ENCODE measurements at regions not wholly inside any gene's neighbourhood (a gene's known extent, or its start where the extent isn't known, plus 50 kb on each side); places are given as distances from the start of the nearest gene placed in this dataset.

DNA sequence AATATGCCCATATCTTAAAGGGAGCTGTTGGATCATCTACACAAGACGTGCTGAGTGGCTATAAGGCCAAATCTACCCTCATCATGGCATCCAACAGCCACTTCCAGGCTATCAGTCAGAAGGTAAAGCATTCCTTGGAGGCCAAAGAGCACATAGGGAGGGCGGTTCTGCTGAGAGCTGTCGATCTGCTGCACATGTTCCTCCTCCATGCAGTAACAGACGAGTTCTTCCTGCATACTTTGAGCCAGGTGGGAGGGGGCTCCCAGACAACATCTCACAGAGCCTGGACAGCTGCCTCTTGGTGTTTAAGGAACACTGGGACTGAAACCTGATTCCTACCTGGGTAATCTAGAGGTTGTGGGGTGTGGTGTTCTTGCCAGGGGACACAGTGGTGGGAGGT lies 93.3 kb upstream of the RAI14 start:
- no peak for DNase-seq (ENCODE audit: low read depth in 1 of 2, low spot score in 1 of 2)
- Histone ChIP-seq H3K27me3 (no peaks in the 10 kb centered on the region), H3K4me1 (ENCODE audit: low read depth) (no peaks in the 10 kb centered on the region), H3K36me3 (no peaks in the 10 kb centered on the region), H3K4me3 (no peak overlapping the region), H3K9me3 (ENCODE audit: low read depth) (no peaks in the 10 kb centered on the region), H3K27ac (no peak overlapping the region)
- TF ChIP-seq, protein P1, sequence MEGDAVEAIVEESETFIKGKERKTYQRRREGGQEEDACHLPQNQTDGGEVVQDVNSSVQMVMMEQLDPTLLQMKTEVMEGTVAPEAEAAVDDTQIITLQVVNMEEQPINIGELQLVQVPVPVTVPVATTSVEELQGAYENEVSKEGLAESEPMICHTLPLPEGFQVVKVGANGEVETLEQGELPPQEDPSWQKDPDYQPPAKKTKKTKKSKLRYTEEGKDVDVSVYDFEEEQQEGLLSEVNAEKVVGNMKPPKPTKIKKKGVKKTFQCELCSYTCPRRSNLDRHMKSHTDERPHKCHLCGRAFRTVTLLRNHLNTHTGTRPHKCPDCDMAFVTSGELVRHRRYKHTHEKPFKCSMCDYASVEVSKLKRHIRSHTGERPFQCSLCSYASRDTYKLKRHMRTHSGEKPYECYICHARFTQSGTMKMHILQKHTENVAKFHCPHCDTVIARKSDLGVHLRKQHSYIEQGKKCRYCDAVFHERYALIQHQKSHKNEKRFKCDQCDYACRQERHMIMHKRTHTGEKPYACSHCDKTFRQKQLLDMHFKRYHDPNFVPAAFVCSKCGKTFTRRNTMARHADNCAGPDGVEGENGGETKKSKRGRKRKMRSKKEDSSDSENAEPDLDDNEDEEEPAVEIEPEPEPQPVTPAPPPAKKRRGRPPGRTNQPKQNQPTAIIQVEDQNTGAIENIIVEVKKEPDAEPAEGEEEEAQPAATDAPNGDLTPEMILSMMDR (IDR thresholded peaks at IDR 0.05; ENCODE audit: low read depth, low read length), result no peak

DNA sequence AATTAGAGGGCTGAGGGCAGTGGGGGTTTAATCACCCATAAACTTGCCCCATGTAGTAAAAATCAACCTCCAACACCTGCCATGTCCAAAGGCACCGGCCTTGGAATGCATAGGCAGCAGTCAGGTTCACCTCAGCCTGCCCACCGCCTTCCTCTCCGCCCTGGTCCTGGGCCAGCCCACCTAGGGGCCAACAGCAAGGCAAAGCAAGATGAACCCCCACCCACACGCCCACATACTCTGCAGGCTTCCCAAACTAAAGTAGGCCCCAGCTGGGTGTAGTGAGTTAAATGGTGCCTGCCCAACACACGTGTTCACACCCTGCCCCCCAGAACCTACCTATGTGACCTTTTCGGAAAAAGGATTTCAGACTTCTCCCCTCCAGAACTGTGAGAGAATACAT lies 92.9 kb upstream of the RAI14 start:
- TF ChIP-seq, protein P1 (IDR thresholded peaks at IDR 0.05; ENCODE audit: low read depth, low read length), result no peak
- H3K4me1 ChIP-seq (ENCODE audit: low read depth), result no peaks in the 10 kb centered on the region
- DNase-seq (ENCODE audit: low read depth in 1 of 2, low spot score in 1 of 2), result no peak
- no peaks in the 10 kb centered on the region for H3K36me3 ChIP-seq
- H3K27me3 ChIP-seq, result no peaks in the 10 kb centered on the region
- H3K4me3 ChIP-seq, result no peak overlapping the region
- H3K27ac ChIP-seq, result no peak overlapping the region
- H3K9me3 ChIP-seq (ENCODE audit: low read depth), result no peaks in the 10 kb centered on the region

DNA sequence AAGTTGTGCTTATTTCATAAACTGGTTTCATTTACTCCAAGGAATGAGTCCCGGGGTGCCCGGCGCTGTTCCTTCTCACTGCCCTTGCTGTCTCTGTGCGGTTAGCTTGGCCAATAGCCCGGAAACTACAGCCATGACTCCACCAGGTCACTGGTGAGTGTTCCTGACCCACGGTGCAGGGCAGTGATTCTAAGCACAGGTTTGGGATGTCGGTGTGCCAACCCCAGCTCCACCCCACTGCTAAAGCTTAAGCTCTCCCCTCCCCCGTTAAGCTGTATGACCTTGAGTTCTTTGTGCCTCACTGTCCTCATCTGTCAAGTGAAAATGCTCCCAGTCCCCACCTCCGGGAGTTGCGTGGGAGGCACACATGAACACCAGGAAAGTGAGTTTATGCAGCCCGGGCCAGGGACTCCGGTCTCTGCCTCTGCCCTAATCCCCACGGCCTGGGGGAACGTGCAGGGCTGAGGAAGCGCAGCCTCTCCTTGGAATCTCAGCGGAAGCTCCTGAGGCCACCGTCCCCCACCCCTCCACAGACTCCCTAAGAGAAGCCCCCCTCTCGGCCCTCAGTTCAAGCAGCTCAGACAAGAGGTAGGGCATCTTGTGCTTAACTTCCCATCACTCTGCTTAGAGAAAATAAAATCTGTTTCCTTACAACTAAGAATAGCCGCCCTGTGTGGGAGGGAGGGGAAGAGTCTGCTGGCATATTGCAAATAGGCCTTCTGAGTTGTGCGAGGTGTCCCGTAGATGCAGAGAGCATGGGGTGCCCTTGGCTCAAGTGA lies 92.0 kb upstream of the RAI14 start:
- Histone ChIP-seq H3K36me3 (no peaks in the 10 kb centered on the region), H3K27me3 (no peaks in the 10 kb centered on the region), H3K9me3 (ENCODE audit: low read depth) (no peaks in the 10 kb centered on the region), H3K4me3 (no peak overlapping the region), H3K27ac (no peak overlapping the region), H3K4me1 (ENCODE audit: low read depth) (no peaks in the 10 kb centered on the region)
- TF ChIP-seq, protein P1 (IDR thresholded peaks at IDR 0.05; ENCODE audit: low read depth, low read length), result no peak
- peak in 1 of 2 donors; percentile 74 for DNase-seq (ENCODE audit: low read depth in 1 of 2, low spot score in 1 of 2)

DNA sequence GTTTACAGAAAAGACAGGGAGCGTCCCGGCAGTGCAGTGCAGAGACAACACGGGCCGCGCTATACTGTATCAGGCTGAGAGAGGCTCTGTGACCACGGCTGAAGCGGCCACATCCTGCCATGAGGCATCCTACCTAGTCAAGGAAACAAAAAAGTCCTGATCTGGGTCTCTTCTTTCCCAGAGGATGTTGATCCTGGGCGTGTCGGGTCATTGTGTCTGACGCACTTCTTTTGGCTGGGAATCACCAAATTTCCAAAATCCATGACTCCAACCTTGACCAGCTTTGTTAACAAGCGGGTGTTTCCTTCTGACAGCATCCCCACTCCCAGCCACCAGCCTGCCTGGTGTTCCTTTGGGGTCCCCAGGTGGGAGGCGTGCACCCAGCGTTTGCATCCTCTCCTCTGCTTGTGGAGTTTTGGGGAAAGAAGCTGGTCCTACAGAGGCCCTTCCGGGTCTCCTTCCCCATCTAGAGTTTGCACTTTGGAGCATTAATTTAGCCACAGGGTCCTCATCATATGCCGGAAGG lies 91.4 kb upstream of the RAI14 start:
- no peaks in the 10 kb centered on the region for H3K9me3 ChIP-seq (ENCODE audit: low read depth)

DNA sequence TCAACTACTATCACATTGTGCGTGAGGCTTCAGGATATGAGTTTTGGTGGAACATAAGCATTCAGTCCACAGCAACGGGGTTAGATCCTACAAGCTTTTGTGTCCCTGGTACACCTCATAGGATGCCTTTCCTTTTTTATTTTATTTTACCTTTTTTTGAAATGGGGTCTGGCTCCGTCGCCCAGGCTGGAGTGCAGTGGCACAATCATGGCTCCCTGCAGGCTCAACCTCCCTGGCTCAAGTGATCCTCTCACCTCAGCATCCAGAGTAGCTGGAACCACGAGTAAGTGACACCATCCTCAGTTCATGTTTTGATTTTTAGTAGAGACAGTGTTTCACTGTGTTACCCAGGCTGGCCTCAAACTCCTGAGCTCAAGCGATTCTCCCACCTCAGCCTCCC lies 86.0 kb upstream of the RAI14 start:
- DNase-seq (ENCODE audit: low read depth in 1 of 2, low spot score in 1 of 2), result no peak
- TF ChIP-seq, protein P1 (IDR thresholded peaks at IDR 0.05; ENCODE audit: low read depth, low read length), result no peak
- Histone ChIP-seq H3K36me3 (no peaks in the 10 kb centered on the region), H3K4me1 (ENCODE audit: low read depth) (no peaks in the 10 kb centered on the region), H3K4me3 (no peak overlapping the region), H3K27ac (no peak overlapping the region), H3K27me3 (no peaks in the 10 kb centered on the region), H3K9me3 (ENCODE audit: low read depth) (no peaks in the 10 kb centered on the region)

More for the DNA sequence above, 91.4 kb upstream of the RAI14 start:
- TF ChIP-seq, protein P1 (IDR thresholded peaks at IDR 0.05; ENCODE audit: low read depth, low read length), result no peak
- peak in 1 of 2 donors; percentile 30 for DNase-seq (ENCODE audit: low read depth in 1 of 2, low spot score in 1 of 2)
- no peaks in the 10 kb centered on the region for H3K27me3 ChIP-seq
- no peaks in the 10 kb centered on the region for H3K4me1 ChIP-seq (ENCODE audit: low read depth)
- H3K36me3 ChIP-seq, result no peaks in the 10 kb centered on the region
- no peak overlapping the region for H3K4me3 ChIP-seq
- H3K27ac ChIP-seq, result no peak overlapping the region
